Common myeloid progenitor, CD34-positive (primary cell): ENCODE measurements at regions not wholly inside any gene's neighbourhood (a gene's known extent, or its start where the extent isn't known, plus 50 kb on each side); places are given as distances from the start of the nearest gene placed in this dataset.

Source experiments
- CTCF ChIA-PET: fragments of 350-600 bp; sonication (Branson Sonifier 250); formaldehyde crosslinking; loops from one replicate; lab custom pipeline; 2021; ENCODE audit warnings: antibody characterized with exemption; lab: Charles Lee
- POLR2A ChIA-PET: fragments of 350-600 bp; sonication (Branson Sonifier 250); formaldehyde crosslinking; loops from one replicate; lab custom pipeline; 2021; ENCODE audit warnings: antibody characterized with exemption; lab: Charles Lee
- DNase-seq, 3 donors: peaks; one replicate each; pipeline versions ENCODE4 v3.0.0 to v3.0.0-alpha.2; 2013
- H3K27ac ChIP-seq, 2 experiments: 1 replicate in 1 of 2; 2 replicates in 1 of 2; pipeline ENCODE4 v1.7.0; 2013; ENCODE audit warnings: inconsistent platforms in 2 of 2, low read length in 2 of 2, mild to moderate bottlenecking in 2 of 2, low read depth in 1 of 2, moderate library complexity in 1 of 2; ENCODE audit not compliant: severe bottlenecking in 2 of 2, insufficient read depth in 1 of 2, poor library complexity in 1 of 2
- H3K27me3 ChIP-seq, 5 experiments: replicated peaks in 2 of 5; 1 replicate in 3 of 5; 2 replicates in 2 of 5; pipeline versions ENCODE4 v1.6.1 to v1.7.0; 2013; ENCODE audit warnings: low read length in 4 of 5, mild to moderate bottlenecking in 2 of 5, moderate library complexity in 2 of 5, inconsistent platforms in 1 of 5; ENCODE audit not compliant: insufficient read depth in 5 of 5, control insufficient read depth in 4 of 5
- H3K36me3 ChIP-seq, 4 experiments: 1 replicate in 2 of 4; 2 replicates in 2 of 4; pipeline versions ENCODE4 v1.6.1 to v1.7.0; 2013; ENCODE audit warnings: low read length in 3 of 4, control low read depth in 1 of 4, mild to moderate bottlenecking in 1 of 4; ENCODE audit not compliant: control insufficient read depth in 4 of 4, insufficient read depth in 4 of 4
- H3K4me1 ChIP-seq, 4 experiments: 1 replicate in 3 of 4; 2 replicates in 1 of 4; pipeline versions ENCODE4 v1.6.1 to v1.7.1; 2013; ENCODE audit warnings: low read length in 3 of 4, mild to moderate bottlenecking in 3 of 4, control low read depth in 1 of 4, inconsistent platforms in 1 of 4, moderate library complexity in 1 of 4; ENCODE audit not compliant: control insufficient read depth in 4 of 4, insufficient read depth in 4 of 4; ENCODE audit errors: control extremely low read depth in 1 of 4
- H3K4me3 ChIP-seq, 7 experiments: 1 replicate in 4 of 7; 2 replicates in 3 of 7; pipeline versions ENCODE4 v1.5.1 to v1.7.0; 2013; ENCODE audit warnings: mild to moderate bottlenecking in 7 of 7, low read length in 6 of 7, moderate library complexity in 6 of 7, inconsistent platforms in 2 of 7, low read depth in 2 of 7, control low read depth in 1 of 7; ENCODE audit not compliant: insufficient read depth in 4 of 7, control insufficient read depth in 1 of 7; ENCODE audit errors: extremely low read depth in 1 of 7
- H3K9me3 ChIP-seq, 5 experiments: 1 replicate in 4 of 5; 2 replicates in 1 of 5; pipeline versions ENCODE4 v1.6.1 to v1.7.1; 2013; ENCODE audit warnings: low read length in 4 of 5, mild to moderate bottlenecking in 2 of 5, inconsistent platforms in 1 of 5, low read depth in 1 of 5, moderate library complexity in 1 of 5; ENCODE audit not compliant: control insufficient read depth in 4 of 5, insufficient read depth in 2 of 5; ENCODE audit errors: control extremely low read depth in 1 of 5
- WGBS: methylation state at CpG from one replicate; pipeline ENCODE4 v1.1.5; 2013; ENCODE audit not compliant: insufficient coverage; 5-methylcytosine and 5-hydroxymethylcytosine counted together

DNA sequence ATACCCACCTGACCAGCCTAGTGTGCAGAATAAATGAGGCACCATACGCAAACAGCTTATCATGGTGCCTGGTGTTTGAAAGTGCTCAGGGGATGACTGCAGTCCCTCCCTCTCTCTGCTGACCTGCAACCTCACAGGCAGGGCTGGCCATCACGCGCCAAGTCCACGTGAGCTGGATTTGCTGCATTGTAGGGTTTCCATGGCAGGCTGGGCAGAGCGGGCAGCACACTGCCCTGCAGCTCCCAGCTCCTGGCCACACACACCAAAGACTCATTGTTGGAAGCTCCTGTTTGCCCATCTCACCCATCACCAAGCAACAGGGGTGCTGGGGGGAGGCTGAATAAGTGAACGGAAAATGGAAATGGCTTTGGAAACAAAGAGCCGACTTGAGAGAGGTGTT lies 81.8 kb downstream of the IRX3 start:
- ChIA-PET CTCF (no interaction called here), POLR2A (interaction anchor here (0.6 kb wide), 1 partner anchor 881 kb away, joined by 5 read pairs; no protein-coding TSS in a partner anchor)
- WGBS = 100% methylated on average over 4 of the region's 7 CpGs
- DNase-seq = no peak
- H3K4me1 ChIP-seq = no peaks in the 10 kb centered on the region
- no peaks in the 10 kb centered on the region for H3K36me3 ChIP-seq
- H3K27ac ChIP-seq = no peak overlapping the region
- no peak overlapping the region for H3K4me3 ChIP-seq
- H3K27me3 ChIP-seq = peaks cover 0 to 51% (median 2%) of the 10 kb centered on the region in 5 experiments
- no peaks in the 10 kb centered on the region for H3K9me3 ChIP-seq

DNA sequence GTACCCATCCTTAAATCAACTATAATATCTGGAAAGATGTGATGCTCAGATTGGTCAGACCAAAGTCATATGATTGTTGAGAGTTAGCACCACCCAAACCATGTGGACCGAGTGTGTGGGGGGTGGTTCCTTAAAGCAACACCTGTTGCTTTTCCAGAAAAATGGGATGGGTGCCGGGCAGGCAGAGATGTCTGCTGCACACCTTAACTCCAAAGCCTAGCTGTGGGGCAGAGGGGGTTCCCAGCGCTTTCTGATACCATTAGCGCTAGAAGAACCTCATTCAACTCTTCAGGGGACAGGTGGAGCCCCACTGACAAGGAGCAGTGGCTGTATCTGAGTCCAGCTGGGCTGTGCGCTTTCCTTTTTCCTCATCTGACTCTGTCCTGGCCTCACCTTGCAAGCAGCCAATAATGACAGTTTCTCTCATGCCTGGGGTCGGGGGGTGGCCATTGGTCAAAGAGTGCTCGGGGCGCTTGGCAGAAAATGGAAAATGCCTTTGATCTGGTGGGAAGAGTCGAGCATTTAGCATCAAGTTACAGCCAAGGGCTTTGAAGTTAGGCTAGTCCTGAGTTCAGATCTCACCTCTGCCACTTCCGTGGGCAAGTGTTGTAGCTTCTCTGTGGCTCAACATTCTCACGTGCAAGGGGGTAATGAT lies 82.6 kb downstream of the IRX3 start:
- no peak for DNase-seq
- Histone ChIP-seq H3K4me1 (no peaks in the 10 kb centered on the region), H3K9me3 (no peaks in the 10 kb centered on the region), H3K27ac (no peak overlapping the region), H3K36me3 (no peaks in the 10 kb centered on the region), H3K4me3 (no peak overlapping the region), H3K27me3 (peaks cover 0 to 49% (median 2%) of the 10 kb centered on the region in 5 experiments)
- ChIA-PET CTCF (no interaction called here), POLR2A (interaction anchor here (0.6 kb wide), 1 partner anchor 881 kb away, joined by 5 read pairs; no protein-coding TSS in a partner anchor)
- 87% methylated on average over 5 of the region's 11 CpGs for WGBS

DNA sequence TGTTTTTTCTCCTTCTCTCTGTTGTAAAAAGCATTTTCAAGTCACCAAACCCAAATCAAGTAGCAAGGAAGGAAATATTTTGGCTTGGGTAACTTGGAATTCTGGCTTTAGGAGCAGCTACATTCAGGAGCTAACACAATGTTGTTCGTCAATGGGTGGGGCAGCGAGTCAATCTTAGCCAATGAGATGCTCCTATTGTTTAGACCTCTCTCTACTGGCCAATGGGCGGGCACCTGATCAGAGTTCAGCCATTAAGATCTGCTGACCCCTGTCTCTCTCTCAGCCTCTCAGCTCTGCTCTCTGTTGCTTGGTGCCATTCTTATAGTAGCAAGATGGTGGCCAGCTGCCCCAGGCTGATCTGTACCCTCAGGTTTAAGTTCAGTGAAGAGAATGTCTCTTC lies 83.2 kb downstream of the IRX3 start:
- H3K4me3 ChIP-seq = no peak overlapping the region
- no peaks in the 10 kb centered on the region for H3K9me3 ChIP-seq
- no peaks in the 10 kb centered on the region for H3K4me1 ChIP-seq
- ChIA-PET POLR2A (no interaction called here), CTCF (no interaction called here)
- WGBS = 96% methylated on average over 3 of the region's 3 CpGs
- no peaks in the 10 kb centered on the region for H3K36me3 ChIP-seq
- peaks cover 0 to 47% (median 2%) of the 10 kb centered on the region in 5 experiments for H3K27me3 ChIP-seq
- no peak for DNase-seq
- no peak overlapping the region for H3K27ac ChIP-seq
